HG03442 (cell line): ENCODE measurements at regions not wholly inside any gene's neighbourhood (a gene's known extent, or its start where the extent isn't known, plus 50 kb on each side); places are given as distances from the start of the nearest gene placed in this dataset.

Experiments used
- ATAC-seq: cut with Tn5 transposase; IDR thresholded peaks from one replicate; pipeline ENCODE4 v1.9.1; 2021; ENCODE audit warnings: mild to moderate bottlenecking, moderate library complexity; ENCODE audit not compliant: unreplicated experiment

DNA sequence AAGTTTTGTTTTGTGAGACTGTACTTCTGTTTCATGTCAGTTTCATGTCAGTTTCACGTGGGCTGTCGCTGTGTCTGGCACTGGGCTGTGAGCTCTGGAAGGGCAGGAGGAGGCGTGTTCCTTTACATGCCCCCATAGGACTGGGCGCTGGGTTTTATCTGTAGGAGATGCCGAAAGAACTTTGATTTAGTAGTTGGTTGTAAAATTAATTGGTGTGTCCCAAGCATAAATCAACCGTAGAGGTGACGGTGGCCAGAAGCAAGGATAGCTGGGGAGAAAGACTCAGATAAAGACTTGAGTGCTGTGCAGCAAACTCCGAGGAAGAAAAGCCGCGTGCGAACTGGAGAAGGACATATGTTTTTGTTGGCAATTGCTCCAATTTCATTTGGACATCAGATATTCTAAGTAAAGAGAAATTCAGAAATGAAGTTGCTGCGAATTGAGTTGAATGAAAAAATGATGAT is 182.5 kb downstream of the VRK1 start:
- no peak for ATAC-seq

DNA sequence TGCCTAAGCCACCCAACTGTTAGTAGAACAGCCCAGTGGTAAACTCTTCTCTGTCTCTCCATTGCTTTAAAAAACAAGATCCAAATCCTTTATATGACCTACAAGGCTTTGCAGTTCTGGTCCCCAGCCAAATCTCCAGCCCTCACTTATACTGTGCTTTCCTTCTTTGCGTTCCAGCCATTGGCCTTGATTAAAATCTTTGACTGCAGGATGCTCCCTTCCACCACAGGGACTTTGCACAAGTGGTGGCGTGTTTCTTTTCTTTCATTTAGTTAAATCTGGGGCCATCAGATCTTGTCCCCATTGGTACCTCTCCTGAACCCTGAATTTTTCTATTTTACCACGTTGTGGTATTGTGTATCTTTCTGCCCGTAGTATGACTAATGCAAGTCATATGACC is 183.7 kb downstream of the VRK1 start:
- ATAC-seq = no peak

DNA sequence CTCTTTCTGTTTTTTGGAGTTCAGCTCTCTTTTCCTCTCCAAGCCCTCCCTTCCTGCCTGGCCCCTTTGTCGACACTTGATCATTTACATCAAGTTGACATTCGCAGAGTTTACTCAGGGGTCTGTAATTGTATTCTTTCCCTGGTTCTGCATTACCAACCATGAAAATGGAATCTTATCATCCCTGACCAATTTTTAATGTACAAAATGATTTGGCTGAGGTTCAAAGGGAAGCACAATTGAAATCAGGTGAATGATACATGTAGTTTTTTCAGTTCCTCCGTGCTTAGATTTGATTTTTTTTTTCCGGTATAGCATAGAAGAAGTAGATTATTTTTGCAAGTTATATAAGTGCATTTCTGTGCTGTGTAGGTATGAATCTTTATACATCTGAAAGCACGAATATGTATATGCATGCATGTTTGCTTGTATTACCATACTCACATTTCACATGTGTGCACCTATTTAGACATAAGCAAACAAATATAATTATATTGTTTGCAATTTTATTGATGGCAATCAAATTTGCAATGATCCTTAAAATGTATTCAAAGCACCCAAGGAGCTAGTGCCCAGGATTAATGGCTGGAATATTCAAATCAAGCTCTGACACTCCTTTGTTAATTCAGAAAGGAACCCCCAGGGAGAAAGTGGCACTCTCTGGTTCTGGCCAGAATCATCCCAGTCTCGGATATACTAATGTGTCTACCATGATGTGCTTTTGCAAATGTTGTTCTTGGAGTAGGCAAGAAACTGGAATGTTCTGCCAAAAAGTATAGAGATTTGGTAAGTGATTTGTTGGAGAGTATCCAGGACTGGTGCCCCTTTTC is 189.3 kb downstream of the VRK1 start:
- ATAC-seq = no peak

DNA sequence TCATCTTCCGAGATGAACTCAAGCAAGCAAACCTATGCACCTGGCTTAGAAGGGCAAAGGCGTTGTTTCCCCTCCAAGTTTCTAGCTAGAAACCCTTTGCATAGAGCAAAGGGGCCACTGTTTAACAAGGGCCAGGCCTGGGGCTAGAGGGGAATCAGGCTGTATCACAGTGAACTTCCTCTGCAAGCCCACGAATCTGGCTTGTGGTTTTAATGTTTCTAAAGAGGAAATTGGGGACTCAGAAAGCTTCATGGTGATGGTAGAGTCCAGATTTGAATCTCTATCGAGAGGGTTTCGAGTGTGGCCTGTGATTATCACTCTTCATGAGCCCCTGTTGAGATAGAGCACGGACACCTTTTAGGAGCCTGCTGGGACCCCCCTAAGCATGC is 189.9 kb downstream of the VRK1 start:
- ATAC-seq = peak; percentile 43

DNA sequence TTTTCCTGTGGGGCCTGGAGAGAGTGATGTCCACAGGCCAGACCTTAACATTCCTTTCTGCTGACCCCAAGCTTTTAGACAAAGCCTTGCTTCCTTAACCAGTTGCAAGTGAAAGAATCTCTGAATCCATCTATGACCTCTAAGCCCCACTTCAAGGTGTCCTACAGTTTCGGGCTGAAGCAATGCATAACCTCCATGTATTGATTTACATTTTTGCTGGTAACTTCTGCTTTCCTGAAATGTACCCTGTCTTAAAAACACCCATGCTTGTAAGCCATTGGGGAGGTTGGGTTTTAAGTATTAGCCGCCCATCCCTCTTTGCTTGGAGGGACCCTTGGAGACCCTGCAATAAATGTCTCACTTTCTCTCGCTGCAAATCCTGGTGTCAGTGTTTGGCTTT is 190.6 kb downstream of the VRK1 start:
- no peak for ATAC-seq

DNA sequence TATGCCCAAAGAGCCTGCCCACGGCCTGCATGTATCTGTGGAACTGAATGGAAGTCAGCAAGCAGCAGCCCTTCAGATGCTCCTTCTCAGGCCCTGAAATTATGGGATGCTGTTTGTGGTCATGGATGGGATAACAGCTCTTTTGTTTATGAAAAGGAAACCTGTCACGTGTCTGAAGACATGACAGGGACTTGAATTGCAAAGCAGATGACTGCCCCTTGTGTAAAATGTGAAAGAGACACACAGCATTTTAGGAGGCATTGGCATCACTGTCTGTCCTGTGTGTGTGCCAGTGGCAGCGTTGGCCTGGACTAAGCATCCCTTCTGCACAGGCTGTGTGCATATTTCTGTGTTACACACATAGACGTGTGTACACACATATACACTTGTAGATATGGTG is 192.1 kb downstream of the VRK1 start:
- ATAC-seq = no peak

DNA sequence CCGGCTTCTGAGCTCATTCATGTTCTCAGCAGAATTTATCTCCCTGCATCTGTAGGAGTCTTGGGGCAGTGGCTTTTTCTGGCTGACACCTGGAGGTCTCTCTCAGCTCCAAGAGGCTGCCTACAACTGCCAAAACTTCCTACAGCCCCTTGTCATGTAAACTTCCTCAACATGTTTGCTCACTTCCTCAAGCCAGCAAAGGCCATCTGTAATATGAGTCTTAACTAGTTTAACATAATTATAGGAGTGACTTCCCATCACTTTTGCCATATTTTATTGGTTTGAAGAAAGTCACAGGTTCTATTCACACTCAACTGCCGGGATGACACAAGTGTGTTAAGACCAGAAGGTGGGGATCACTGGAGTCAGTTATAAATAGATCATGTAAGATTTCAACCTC is 194.0 kb downstream of the VRK1 start:
- no peak for ATAC-seq

DNA sequence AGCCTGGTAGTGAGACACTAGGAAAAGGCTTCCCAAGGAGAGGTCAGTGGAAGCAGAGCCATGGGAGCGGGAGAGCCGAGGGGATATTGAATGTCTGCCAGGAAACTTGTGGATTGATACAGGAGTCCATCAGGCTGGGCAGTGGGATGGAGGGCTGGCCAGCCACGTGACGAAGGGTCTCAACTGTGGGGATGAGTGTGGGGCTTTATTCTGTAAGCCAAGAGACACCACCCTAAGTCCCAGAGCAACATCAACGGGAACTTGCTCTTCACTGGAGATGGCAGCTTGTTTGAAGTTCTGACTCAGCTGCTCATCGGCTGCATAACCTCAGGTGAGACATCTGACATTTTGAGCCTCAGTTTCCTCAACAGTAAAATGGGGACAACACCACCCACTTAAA is 197.8 kb downstream of the VRK1 start:
- no peak for ATAC-seq

DNA sequence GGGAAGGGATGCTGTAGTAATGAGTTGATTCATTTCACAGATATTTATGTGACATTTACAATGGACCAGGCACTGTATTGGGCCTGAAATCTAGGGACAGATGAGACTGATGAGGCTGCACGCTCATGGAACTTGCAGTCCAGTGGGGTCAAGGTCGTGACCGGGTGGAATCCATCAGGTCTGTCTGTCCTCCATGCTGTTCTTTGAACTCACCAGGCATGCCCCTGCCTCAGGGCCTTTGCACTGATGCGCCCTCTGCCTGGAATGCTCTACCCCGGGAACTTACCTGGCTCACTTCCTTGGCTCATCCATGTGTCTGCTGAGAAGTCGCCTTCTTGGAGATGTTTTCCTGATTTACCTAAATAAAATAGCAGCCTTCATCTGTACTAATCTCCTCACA is 200.1 kb downstream of the VRK1 start:
- ATAC-seq = no peak

DNA sequence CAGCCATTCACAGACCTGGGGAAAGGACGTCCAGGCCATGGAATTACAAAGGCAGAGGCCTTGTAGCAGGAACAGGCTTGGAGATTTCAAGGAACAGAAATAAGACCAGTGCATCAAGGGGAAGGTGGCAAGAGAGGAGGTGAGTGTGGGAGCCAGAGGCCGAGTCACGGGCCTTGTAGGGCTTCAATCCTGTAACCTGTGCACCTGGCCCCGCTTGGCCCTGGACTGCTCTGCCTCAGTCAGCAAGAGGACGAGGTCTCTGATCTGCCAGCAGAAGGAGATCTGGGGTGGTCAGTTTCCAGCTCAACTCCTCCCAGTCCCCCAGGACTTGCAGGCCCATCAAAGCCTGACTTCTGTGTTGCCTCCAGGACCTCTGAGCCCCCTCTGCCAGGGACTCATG is 200.8 kb downstream of the VRK1 start:
- no peak for ATAC-seq

DNA sequence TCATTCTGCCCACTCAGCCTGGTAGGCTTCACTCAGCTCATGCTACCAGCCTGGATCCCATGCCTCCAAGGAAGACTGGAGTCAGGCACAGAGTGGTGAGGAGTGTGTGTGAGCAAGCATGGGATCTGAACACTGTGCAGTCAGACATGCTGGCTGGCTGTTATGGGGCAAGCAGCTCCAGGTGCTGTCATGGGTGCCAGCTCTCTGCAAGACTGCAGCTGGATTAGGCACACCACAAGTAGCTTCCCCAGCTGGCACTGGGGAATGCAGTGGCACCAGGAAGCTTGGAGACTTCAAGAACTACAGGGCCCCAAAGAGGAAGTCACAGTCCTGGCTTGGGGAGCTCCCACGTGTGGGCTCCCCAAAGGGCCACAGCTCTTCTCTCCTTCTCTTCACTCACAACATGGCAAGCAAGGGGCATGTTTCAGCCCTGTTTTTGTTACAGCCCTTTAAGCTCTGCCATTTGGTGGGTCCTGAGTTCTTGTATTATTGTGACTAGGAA is 202.5 kb downstream of the VRK1 start:
- ATAC-seq = no peak

DNA sequence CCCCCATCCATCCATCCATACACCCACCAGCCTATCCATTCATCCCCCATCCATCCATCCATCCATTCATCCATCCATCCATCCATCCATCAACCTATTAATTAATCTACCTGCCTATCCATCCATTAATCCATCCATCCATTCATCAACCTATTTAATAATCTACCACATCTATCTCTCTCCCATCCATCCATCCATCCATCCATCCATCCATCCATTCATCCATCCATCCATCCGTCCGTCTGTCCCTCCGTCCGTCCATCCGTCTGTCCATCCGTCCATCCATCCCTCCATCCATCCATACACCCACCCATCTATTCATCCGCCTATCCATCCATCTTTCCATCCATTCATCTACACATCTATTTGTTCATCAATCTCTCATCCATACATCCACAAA is 205.3 kb downstream of the VRK1 start:
- ATAC-seq = no peak

DNA sequence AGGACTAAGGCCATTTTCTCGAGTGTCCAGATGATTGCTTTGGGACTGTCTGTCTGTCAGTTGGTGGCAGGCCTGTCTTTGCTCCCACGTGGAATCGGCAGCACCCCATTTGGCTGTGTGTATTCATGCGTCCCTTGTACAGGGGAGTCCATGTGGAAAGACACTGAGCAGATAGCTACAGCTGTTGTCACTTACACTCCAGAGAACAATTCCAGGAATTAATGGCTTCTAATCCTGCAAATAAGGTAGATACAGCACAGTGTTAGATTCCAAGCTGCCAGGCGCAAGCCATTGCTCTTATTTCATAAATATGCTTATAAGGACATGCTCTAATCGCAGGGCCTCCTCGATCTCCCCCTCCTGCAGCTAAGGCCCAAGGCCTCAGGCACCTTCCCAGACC is 208.8 kb downstream of the VRK1 start:
- no peak for ATAC-seq

DNA sequence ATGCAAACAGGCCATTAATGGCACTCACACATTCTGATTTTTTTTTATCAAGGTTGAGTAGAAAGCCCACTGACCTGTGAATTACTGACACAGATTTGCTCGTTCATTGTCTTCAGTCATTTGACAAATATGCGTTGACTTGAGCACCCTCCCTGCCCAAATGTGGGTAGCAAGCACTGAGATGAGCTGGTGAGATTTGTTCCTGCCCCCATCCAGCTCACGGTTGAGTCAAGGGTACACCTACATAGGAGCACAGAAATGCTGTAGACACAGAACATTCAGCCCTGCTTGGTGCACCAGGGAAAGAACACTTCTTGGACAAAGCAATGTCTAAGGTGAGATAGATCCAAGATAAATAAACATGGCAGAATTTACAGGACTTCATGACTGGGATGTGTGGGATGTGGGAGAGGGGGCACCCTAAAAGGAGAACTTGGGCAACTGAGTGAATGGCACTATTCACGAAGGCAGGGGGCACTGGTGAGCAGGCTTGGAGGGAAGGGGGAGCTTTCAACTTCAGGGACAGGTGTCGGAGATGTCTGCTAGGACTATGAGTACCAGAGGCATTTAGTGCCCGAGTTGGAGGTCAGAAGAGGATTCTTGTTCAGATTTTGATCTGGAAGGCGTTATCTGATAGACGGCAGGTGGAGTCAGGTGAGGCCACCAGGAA is 213.4 kb downstream of the VRK1 start:
- ATAC-seq = no peak

DNA sequence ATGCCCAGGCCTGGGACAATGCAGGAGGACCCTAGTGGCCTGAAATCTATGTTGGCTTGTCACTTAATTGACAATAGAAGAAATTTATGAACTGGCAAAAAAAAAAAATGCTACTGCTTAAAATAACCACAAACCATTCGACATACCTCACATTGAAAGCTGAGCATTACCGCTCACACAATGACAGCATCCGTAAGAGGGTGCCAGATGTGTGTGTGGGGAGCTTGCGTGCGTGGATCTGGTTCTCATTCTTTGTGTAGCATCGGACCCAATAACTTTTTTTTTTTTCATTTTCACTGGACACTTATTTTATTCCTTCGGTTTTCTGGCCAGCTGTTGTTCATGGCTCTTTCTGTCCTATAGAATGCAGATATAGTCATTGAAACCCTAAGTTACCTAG is 216.7 kb downstream of the VRK1 start:
- no peak for ATAC-seq

DNA sequence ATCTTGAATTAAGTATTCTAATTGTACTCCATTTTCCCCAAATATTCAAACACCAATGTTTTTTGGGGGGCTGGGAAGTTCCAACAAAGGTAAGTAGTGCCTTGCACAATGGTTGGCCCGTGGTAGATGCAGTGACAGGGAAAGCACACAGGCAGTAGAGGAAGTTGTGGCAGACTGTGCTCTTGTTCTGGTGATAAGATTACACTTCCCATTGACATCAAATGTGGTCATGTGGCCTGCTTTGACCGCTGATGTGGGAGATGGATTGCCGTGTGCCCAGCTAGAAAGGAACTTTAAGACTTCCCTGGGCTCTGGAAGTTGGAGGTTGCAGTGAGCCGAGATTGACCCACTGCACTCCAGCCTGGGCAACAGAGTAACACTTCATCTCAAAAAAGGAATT is 223.8 kb downstream of the VRK1 start:
- no peak for ATAC-seq

DNA sequence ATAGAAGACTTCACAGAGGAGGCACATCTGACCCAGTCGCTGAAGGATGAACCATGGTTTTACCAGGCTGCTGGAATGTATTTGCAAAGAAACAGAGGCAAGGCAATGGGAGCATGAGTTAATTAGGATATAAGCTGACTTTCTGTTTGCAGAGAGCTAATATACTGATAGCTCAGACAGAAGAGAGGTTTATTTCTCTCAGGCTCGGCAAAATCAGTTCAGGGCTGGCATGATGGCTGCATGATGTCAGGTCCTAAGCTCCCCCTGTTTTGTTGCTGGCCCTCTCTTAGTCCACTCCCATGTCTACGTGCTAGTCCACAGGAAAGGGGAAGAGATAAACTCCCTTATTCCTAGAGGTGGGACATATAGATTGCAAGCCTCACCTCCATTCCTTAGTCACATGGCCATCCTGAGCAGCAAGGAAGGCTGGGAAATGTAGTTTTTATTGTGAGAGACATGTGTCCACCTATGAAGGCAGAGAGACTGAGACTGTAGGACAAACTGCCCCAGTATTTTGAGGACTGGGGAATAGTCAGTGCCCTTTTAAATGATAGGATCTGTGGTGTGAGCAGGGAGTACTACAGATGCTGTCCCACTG is 224.5 kb downstream of the VRK1 start:
- ATAC-seq = no peak

DNA sequence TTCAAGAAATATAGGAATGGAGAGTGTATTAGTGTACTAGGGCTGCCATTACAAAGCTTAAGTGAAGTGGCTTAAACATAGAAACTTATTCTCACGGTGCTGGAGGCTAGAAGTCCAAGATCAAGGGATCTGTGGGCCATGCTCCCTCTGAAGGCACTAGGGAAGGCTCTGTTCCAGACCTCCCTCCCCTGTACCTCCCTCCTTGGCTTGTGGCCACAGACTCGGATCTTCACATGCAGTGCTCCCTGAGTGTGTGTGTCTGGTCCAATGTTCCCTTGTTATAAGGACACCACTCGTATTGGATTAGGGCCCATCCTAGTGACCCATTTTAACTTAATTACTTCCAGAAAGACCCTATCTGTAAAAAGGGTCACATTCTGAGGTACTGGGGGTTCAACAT is 225.6 kb downstream of the VRK1 start:
- ATAC-seq = no peak

DNA sequence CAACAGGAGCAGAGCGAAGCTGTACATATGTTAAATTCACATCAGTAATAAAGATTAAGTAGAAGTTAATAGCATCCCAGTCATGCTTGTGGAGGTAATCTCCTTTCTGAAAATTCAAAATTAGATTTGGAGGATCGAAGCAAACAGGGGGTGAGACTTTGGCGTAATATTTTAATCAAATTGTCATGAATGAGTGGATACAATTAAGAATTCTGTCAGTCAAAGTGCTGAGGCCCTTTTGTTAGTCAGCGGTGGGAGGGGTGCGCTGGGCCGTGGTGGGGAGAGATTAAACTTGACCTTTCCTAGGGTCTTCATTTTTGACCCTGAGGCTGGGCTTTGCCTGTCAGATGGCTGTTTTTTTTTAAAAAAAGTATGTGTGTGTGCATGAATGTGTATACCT is 226.7 kb downstream of the VRK1 start:
- no peak for ATAC-seq

DNA sequence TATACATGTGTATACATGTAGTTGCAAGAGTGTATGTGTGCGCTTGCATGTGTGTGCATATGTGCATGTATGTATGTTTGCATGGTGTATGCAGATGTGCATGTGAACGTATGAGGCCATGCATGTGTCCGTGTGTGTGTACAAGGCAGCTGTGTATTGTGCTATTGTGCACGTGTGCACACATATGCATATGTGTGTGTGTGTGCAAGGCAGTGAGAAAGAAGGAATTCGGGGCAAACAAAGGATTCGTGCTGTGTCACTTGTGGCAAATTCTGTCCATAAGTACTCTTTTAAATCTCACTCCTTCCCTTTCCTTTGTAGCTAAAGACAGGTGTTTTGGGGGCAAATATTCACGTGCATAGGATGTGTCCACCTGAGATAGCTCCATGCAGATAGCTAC is 227.1 kb downstream of the VRK1 start:
- no peak for ATAC-seq

DNA sequence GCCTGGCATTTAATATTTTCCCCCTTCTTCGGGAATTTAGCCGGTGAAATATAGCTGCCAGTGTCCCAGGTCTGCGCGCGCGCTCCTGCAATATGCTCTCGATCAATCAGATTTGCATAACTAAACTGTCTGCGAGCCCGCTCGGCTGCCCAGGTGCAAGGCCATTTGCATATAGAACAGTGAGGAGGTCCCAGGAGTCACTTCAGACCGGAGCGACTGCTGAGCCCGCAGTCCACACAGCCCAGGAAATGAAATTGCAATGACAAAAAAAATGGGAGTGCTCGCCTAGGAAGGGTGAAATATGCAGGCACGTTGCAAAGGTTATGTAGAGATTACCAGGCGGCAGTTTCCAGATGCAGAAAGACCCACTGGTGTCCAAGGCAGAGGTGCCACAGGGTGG is 228.5 kb downstream of the VRK1 start:
- no peak for ATAC-seq
